ENCODE measurements at regions not wholly inside any gene's neighbourhood (a gene's known extent, or its start where the extent isn't known, plus 50 kb on each side); places are given as distances from the start of the nearest gene placed in this dataset.

- TF ChIP-seq ZFX (IDR thresholded peaks at IDR 0.05; ENCODE audit: borderline replicate concordance), result no peak
- no peak overlapping the region for H3K27ac ChIP-seq
Measured at GRCh38 chr11:92902417-92902816, 67.0 kb upstream of the MTNR1B start.

- TF ChIP-seq ZFX (IDR thresholded peaks at IDR 0.05; ENCODE audit: borderline replicate concordance) (no peak), CTCF (IDR thresholded peaks at IDR 0.05) (no peak)
- H3K27ac ChIP-seq, result no peak overlapping the region
Measured at GRCh38 chr11:92907671-92908070, 61.8 kb upstream of the MTNR1B start.

GRCh38 chr11:92909214-92909613 is 60.2 kb upstream of the MTNR1B start:
- no peak for TF ChIP-seq CTCF (IDR thresholded peaks at IDR 0.05)
- no peak for TF ChIP-seq ZFX (IDR thresholded peaks at IDR 0.05; ENCODE audit: borderline replicate concordance)
- H3K27ac ChIP-seq, result no peak overlapping the region

GRCh38 chr11:92911478-92911877 is 58.0 kb upstream of the MTNR1B start:
- no peak for TF ChIP-seq ZFX (IDR thresholded peaks at IDR 0.05; ENCODE audit: borderline replicate concordance)
- no peak for TF ChIP-seq CTCF (IDR thresholded peaks at IDR 0.05)
- H3K27ac ChIP-seq, result no peak overlapping the region

- TF ChIP-seq ZFX (IDR thresholded peaks at IDR 0.05; ENCODE audit: borderline replicate concordance) (no peak), CTCF (IDR thresholded peaks at IDR 0.05) (no peak)
- no peak overlapping the region for H3K27ac ChIP-seq
Measured at GRCh38 chr11:92915551-92915950, 53.9 kb upstream of the MTNR1B start.

GRCh38 chr11:92916299-92916698 is 53.2 kb upstream of the MTNR1B start:
- TF ChIP-seq ZFX (IDR thresholded peaks at IDR 0.05; ENCODE audit: borderline replicate concordance), result no peak
- no peak for TF ChIP-seq CTCF (IDR thresholded peaks at IDR 0.05)
- H3K27ac ChIP-seq, result no peak overlapping the region

- TF ChIP-seq CTCF (IDR thresholded peaks at IDR 0.05), result no peak
- no peak overlapping the region for H3K27ac ChIP-seq
Measured at GRCh38 chr11:92917927-92918326, 51.5 kb upstream of the MTNR1B start.

GRCh38 chr11:92919048-92919447 is 50.4 kb upstream of the MTNR1B start:
- no peak overlapping the region for H3K27ac ChIP-seq
- no peak for TF ChIP-seq CTCF (IDR thresholded peaks at IDR 0.05)
- no peak for TF ChIP-seq ZFX (IDR thresholded peaks at IDR 0.05; ENCODE audit: borderline replicate concordance)
